ENCODE measurements at regions not wholly inside any gene's neighbourhood (a gene's known extent, or its start where the extent isn't known, plus 50 kb on each side); places are given as distances from the start of the nearest gene placed in this dataset.

DNA sequence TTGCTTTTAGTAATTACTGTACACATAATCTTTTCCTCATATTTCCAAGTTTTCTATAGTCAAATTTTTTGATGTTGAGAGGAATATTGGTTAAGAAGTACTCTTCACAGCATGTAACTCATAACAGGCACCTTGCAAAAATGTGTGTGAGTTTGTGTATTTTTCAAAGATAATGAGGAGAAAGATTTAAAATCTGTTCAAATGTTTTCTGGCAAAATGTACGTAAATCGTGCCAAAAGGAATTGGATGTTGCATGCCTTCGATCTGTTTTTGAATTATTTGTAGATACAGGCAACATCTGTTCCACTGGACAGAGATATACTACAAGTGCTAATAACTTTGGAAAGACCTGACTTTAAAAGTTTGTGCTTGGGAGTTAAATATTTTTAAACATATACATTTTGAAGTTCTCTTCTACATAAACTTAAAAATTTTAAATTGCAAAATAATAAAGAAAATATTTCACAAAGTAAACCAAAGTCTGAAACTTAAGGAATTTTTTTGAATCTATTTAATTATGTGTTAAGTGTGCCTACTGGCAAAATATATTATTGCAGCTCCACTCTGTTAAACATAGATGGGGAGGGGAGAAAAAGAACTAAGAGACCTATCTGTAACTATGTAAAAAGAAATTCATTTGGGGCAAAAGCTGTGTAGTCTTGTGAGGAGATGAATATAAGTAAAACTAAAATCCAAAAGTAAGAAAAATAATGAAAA lies 133.5 kb upstream of the UBE2E3 start:
- TF ChIP-seq, protein P1, sequence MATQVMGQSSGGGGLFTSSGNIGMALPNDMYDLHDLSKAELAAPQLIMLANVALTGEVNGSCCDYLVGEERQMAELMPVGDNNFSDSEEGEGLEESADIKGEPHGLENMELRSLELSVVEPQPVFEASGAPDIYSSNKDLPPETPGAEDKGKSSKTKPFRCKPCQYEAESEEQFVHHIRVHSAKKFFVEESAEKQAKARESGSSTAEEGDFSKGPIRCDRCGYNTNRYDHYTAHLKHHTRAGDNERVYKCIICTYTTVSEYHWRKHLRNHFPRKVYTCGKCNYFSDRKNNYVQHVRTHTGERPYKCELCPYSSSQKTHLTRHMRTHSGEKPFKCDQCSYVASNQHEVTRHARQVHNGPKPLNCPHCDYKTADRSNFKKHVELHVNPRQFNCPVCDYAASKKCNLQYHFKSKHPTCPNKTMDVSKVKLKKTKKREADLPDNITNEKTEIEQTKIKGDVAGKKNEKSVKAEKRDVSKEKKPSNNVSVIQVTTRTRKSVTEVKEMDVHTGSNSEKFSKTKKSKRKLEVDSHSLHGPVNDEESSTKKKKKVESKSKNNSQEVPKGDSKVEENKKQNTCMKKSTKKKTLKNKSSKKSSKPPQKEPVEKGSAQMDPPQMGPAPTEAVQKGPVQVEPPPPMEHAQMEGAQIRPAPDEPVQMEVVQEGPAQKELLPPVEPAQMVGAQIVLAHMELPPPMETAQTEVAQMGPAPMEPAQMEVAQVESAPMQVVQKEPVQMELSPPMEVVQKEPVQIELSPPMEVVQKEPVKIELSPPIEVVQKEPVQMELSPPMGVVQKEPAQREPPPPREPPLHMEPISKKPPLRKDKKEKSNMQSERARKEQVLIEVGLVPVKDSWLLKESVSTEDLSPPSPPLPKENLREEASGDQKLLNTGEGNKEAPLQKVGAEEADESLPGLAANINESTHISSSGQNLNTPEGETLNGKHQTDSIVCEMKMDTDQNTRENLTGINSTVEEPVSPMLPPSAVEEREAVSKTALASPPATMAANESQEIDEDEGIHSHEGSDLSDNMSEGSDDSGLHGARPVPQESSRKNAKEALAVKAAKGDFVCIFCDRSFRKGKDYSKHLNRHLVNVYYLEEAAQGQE (IDR thresholded peaks at IDR 0.05; ENCODE audit: insufficient read depth in 1 of 2, low read depth in 2 of 2, low read length in 2 of 2): no peak
- no peak for TF ChIP-seq FOXP2 (optimal IDR thresholded peaks at IDR 0.05; ENCODE audit: borderline replicate concordance, extremely low read depth, extremely low read length, insufficient read depth)
- no peak for TF ChIP-seq POLR2AphosphoS5 (IDR thresholded peaks at IDR 0.05; ENCODE audit: low read depth, low read length)
- TF ChIP-seq TAF1 (IDR thresholded peaks at IDR 0.05; ENCODE audit: borderline replicate concordance, insufficient read depth, low read length): no peak
- no peak for TF ChIP-seq SIN3A (IDR thresholded peaks at IDR 0.05; ENCODE audit: borderline replicate concordance, insufficient read depth, low read length)

DNA sequence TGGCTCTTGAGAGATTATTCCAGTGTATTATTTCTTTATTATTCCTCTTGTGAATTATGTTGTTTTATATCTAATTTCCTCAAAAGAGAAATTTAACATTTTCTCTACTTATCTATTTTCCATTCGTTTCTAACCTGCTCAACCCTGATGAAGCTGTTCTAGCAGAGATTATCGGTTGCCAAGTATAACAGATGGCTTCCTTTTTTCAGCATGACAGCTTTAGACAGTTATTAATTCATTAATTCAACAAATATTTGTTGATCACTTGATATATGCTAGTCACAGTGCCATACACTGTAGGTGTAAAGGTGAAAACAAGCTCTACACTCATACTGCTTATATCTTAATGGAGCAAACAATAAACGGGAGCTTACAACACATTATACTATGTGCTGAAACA lies 137.9 kb upstream of the UBE2E3 start:
- TF ChIP-seq FOXP2 (optimal IDR thresholded peaks at IDR 0.05; ENCODE audit: borderline replicate concordance, extremely low read depth, extremely low read length, insufficient read depth) (no peak), SIN3A (IDR thresholded peaks at IDR 0.05; ENCODE audit: borderline replicate concordance, insufficient read depth, low read length) (no peak), POLR2AphosphoS5 (IDR thresholded peaks at IDR 0.05; ENCODE audit: low read depth, low read length) (no peak), TAF1 (IDR thresholded peaks at IDR 0.05; ENCODE audit: borderline replicate concordance, insufficient read depth, low read length) (no peak)
- TF ChIP-seq, protein P1 (IDR thresholded peaks at IDR 0.05; ENCODE audit: insufficient read depth in 1 of 2, low read depth in 2 of 2, low read length in 2 of 2): no peak

DNA sequence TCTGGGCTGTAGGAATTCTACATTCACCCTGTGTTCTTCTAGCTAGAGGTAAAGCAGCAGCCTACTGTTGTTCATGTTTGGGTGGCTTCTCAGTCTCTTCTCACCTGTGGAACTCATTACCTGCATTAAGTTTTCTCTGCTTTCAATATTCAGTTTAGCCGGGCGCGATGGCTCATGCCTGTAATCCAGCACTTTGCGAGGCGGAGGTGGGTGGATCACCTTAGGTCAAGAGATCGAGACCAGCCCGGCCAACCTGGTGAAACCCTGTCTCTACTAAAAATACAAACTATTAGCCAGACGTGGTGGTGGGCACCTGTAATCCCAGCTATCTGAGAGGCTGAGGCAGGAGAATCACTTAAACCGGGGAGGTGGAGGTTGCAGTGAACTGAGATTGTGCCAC lies 139.8 kb upstream of the UBE2E3 start:
- TF ChIP-seq FOXP2 (optimal IDR thresholded peaks at IDR 0.05; ENCODE audit: borderline replicate concordance, extremely low read depth, extremely low read length, insufficient read depth): no peak
- TF ChIP-seq TAF1 (IDR thresholded peaks at IDR 0.05; ENCODE audit: borderline replicate concordance, insufficient read depth, low read length): no peak
- TF ChIP-seq, protein P1 (IDR thresholded peaks at IDR 0.05; ENCODE audit: insufficient read depth in 1 of 2, low read depth in 2 of 2, low read length in 2 of 2): no peak
- TF ChIP-seq SIN3A (IDR thresholded peaks at IDR 0.05; ENCODE audit: borderline replicate concordance, insufficient read depth, low read length): no peak
- no peak for TF ChIP-seq POLR2AphosphoS5 (IDR thresholded peaks at IDR 0.05; ENCODE audit: low read depth, low read length)

DNA sequence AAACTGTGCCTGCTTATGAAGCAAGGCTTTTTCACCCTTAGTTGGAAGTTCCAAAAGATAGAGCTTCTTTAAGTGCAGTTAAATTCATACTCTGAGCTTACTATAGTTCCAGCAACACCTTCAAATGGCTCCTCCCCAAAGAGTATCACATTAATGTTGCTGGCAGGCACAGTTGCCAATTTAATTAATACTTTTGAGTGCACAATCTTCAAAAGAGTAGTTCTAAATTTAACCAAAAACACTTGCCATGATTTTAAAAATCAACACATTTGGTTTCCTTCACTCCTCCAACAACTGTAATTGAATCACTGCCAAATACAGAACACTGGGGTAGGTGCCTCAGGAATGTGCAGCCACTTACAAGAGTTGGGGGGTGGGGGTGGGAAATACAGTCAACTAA lies 150.6 kb upstream of the UBE2E3 start:
- TF ChIP-seq POLR2AphosphoS5 (IDR thresholded peaks at IDR 0.05; ENCODE audit: low read depth, low read length): no peak
- TF ChIP-seq SIN3A (IDR thresholded peaks at IDR 0.05; ENCODE audit: borderline replicate concordance, insufficient read depth, low read length): no peak
- TF ChIP-seq FOXP2 (optimal IDR thresholded peaks at IDR 0.05; ENCODE audit: borderline replicate concordance, extremely low read depth, extremely low read length, insufficient read depth): no peak
- TF ChIP-seq TAF1 (IDR thresholded peaks at IDR 0.05; ENCODE audit: borderline replicate concordance, insufficient read depth, low read length): no peak
- TF ChIP-seq, protein P1 (IDR thresholded peaks at IDR 0.05; ENCODE audit: insufficient read depth in 1 of 2, low read depth in 2 of 2, low read length in 2 of 2): no peak
